ENCODE measurements at regions not wholly inside any gene's neighbourhood (a gene's known extent, or its start where the extent isn't known, plus 50 kb on each side); places are given as distances from the start of the nearest gene placed in this dataset.

DNA sequence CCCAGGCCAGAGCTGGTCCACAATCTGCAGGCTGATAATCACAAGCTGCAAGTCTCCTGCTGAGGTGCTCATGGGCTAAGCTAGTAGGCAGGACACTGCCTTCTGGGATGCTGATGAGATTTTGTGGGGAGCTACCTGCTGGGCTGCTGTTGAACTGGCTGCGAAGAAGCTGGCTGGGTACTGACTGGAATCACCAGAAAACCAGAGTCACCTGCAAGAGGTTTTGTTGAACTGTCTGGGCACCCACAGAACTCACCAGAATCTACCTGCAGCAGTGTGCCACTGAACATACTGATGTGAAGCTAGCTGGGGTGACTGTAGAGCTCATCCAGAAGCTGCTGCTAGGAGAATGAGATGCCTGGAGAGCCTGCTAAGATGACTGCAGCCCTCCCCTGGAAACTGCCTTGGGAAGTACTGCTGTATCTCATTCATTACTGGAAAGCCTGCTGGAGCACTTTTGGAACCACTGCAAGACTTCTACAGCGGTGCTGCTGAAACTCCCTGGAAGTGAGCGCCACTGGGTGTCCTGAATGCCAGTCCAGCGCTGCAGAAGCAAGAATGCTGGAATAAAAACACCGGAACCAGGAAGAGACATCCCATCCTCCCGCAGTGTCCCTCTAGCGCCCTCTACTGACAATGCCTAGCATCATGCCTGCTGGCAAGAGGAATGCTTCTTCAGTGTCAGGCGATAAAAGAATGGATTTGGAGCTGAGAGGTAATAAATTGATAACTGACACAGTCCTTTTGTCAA lies 64.9 kb upstream of the ARHGAP18 start (continued):
- TF ChIP-seq PAX8 (CRISPR knock-in tag; IDR thresholded peaks at IDR 0.05; ENCODE audit: borderline replicate concordance) (no peak), ARID2 (CRISPR knock-in tag; IDR thresholded peaks at IDR 0.05; ENCODE audit: borderline replicate concordance) (peak; percentile 96), KLF15 (CRISPR knock-in tag; IDR thresholded peaks at IDR 0.05; ENCODE audit: borderline replicate concordance) (no peak), ZNF235 (CRISPR knock-in tag; IDR thresholded peaks at IDR 0.05; ENCODE audit: borderline replicate concordance) (no peak), REXO4 (CRISPR knock-in tag; IDR thresholded peaks at IDR 0.05; ENCODE audit: borderline replicate concordance) (no peak), SMARCE1 (IDR thresholded peaks at IDR 0.05; ENCODE audit: borderline replicate concordance) (no peak), ZIK1 (CRISPR knock-in tag; IDR thresholded peaks at IDR 0.05; ENCODE audit: borderline replicate concordance, low read depth) (no peak)
- TF ChIP-seq, protein P1, sequence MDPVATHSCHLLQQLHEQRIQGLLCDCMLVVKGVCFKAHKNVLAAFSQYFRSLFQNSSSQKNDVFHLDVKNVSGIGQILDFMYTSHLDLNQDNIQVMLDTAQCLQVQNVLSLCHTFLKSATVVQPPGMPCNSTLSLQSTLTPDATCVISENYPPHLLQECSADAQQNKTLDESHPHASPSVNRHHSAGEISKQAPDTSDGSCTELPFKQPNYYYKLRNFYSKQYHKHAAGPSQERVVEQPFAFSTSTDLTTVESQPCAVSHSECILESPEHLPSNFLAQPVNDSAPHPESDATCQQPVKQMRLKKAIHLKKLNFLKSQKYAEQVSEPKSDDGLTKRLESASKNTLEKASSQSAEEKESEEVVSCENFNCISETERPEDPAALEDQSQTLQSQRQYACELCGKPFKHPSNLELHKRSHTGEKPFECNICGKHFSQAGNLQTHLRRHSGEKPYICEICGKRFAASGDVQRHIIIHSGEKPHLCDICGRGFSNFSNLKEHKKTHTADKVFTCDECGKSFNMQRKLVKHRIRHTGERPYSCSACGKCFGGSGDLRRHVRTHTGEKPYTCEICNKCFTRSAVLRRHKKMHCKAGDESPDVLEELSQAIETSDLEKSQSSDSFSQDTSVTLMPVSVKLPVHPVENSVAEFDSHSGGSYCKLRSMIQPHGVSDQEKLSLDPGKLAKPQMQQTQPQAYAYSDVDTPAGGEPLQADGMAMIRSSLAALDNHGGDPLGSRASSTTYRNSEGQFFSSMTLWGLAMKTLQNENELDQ (CRISPR knock-in tag; IDR thresholded peaks at IDR 0.05; ENCODE audit: borderline replicate concordance) = peak; percentile 64; the same call in 1 of the 2 replicates
- TF ChIP-seq, protein P2, sequence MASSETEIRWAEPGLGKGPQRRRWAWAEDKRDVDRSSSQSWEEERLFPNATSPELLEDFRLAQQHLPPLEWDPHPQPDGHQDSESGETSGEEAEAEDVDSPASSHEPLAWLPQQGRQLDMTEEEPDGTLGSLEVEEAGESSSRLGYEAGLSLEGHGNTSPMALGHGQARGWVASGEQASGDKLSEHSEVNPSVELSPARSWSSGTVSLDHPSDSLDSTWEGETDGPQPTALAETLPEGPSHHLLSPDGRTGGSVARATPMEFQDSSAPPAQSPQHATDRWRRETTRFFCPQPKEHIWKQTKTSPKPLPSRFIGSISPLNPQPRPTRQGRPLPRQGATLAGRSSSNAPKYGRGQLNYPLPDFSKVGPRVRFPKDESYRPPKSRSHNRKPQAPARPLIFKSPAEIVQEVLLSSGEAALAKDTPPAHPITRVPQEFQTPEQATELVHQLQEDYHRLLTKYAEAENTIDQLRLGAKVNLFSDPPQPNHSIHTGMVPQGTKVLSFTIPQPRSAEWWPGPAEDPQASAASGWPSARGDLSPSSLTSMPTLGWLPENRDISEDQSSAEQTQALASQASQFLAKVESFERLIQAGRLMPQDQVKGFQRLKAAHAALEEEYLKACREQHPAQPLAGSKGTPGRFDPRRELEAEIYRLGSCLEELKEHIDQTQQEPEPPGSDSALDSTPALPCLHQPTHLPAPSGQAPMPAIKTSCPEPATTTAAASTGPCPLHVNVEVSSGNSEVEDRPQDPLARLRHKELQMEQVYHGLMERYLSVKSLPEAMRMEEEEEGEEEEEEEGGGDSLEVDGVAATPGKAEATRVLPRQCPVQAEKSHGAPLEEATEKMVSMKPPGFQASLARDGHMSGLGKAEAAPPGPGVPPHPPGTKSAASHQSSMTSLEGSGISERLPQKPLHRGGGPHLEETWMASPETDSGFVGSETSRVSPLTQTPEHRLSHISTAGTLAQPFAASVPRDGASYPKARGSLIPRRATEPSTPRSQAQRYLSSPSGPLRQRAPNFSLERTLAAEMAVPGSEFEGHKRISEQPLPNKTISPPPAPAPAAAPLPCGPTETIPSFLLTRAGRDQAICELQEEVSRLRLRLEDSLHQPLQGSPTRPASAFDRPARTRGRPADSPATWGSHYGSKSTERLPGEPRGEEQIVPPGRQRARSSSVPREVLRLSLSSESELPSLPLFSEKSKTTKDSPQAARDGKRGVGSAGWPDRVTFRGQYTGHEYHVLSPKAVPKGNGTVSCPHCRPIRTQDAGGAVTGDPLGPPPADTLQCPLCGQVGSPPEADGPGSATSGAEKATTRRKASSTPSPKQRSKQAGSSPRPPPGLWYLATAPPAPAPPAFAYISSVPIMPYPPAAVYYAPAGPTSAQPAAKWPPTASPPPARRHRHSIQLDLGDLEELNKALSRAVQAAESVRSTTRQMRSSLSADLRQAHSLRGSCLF (CRISPR knock-in tag; IDR thresholded peaks at IDR 0.05; ENCODE audit: borderline replicate concordance) = no peak
- TF ChIP-seq, protein P3, sequence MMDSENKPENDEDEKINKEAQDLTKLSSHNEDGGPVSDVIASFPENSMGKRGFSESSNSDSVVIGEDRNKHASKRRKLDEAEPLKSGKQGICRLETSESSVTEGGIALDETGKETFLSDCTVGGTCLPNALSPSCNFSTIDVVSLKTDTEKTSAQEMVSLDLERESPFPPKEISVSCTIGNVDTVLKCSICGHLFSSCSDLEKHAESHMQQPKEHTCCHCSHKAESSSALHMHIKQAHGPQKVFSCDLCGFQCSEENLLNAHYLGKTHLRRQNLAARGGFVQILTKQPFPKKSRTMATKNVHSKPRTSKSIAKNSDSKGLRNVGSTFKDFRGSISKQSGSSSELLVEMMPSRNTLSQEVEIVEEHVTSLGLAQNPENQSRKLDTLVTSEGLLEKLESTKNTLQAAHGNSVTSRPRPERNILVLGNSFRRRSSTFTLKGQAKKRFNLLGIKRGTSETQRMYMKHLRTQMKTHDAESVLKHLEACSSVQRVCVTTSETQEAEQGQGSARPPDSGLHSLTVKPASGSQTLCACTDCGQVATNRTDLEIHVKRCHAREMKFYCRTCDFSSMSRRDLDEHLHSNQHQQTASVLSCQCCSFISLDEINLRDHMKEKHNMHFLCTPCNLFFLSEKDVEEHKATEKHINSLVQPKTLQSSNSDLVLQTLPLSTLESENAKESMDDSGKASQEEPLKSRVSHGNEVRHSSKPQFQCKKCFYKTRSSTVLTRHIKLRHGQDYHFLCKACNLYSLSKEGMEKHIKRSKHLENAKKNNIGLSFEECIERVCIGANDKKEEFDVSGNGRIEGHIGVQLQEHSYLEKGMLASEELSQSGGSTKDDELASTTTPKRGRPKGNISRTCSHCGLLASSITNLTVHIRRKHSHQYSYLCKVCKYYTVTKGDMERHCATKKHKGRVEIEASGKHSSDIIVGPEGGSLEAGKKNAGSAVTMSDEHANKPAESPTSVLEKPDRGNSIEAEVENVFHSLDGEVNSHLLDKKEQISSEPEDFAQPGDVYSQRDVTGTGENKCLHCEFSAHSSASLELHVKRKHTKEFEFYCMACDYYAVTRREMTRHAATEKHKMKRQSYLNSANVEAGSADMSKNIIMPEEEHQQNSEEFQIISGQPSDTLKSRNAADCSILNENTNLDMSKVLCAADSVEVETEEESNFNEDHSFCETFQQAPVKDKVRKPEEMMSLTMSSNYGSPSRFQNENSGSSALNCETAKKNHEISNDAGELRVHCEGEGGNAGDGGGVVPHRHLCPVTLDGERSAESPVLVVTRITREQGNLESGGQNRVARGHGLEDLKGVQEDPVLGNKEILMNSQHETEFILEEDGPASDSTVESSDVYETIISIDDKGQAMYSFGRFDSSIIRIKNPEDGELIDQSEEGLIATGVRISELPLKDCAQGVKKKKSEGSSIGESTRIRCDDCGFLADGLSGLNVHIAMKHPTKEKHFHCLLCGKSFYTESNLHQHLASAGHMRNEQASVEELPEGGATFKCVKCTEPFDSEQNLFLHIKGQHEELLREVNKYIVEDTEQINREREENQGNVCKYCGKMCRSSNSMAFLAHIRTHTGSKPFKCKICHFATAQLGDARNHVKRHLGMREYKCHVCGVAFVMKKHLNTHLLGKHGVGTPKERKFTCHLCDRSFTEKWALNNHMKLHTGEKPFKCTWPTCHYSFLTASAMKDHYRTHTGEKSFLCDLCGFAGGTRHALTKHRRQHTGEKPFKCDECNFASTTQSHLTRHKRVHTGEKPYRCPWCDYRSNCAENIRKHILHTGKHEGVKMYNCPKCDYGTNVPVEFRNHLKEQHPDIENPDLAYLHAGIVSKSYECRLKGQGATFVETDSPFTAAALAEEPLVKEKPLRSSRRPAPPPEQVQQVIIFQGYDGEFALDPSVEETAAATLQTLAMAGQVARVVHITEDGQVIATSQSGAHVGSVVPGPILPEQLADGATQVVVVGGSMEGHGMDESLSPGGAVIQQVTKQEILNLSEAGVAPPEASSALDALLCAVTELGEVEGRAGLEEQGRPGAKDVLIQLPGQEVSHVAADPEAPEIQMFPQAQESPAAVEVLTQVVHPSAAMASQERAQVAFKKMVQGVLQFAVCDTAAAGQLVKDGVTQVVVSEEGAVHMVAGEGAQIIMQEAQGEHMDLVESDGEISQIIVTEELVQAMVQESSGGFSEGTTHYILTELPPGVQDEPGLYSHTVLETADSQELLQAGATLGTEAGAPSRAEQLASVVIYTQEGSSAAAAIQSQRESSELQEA (CRISPR knock-in tag; IDR thresholded peaks at IDR 0.05; ENCODE audit: not compliant biosample characterization) = peak; percentile 52

Data from HepG2 (cell line).